Body of pancreas (tissue), 4 donors: ENCODE measurements at regions not wholly inside any gene's neighbourhood (a gene's known extent, or its start where the extent isn't known, plus 50 kb on each side); places are given as distances from the start of the nearest gene placed in this dataset.

Source experiments
- ATAC-seq: fragments of 150-250 bp; one replicate; pipeline ENCODE4 v1.9.1; 2016
- DNase-seq, 4 donors: peaks; one replicate each; pipeline ENCODE4 v3.0.0-alpha.2; 2019
- H3K27ac ChIP-seq, 4 donors: fragments of 200-600 bp; sonication (generic); 1 replicate in 3 of 4; 2 replicates in 1 of 4; pipeline versions ENCODE4 v1.5.1 to v1.6.1; 2016 to 2019; ENCODE audit warnings: mild to moderate bottlenecking in 1 of 4, mixed read lengths in 1 of 4, moderate library complexity in 1 of 4
- H3K27me3 ChIP-seq, 2 donors: fragments of 200-600 bp; sonication (generic); one replicate each; pipeline ENCODE4 v1.6.0; 2016; ENCODE audit warnings: mild to moderate bottlenecking in 1 of 2
- H3K36me3 ChIP-seq, 2 donors: fragments of 200-600 bp; sonication (generic); replicated peaks in 1 of 2; 2 replicates each; pipeline ENCODE4 v1.5.1; 2016; ENCODE audit warnings: low read depth in 2 of 2; ENCODE audit not compliant: insufficient read depth in 1 of 2
- H3K4me1 ChIP-seq: fragments of 200-600 bp; sonication (generic); one replicate; pipeline ENCODE4 v1.6.0; 2016
- H3K4me3 ChIP-seq, 2 donors: fragments of 200-600 bp; sonication (generic); 1 replicate in 1 of 2; 2 replicates in 1 of 2; pipeline ENCODE4 v1.5.1; 2016 to 2019
- H3K9me3 ChIP-seq, 3 donors: fragments of 200-600 bp; sonication (generic); 1 replicate in 2 of 3; 2 replicates in 1 of 3; pipeline ENCODE4 v1.5.1; 2016
- CTCF ChIP-seq, 7 experiments: fragments of 450-650 bp in 4 of 7; fragments of 200-600 bp in 3 of 7; sonication (generic) in 3 of 7; IDR thresholded peaks; one replicate each; pipeline ENCODE4 v1.5.1; 2016 to 2019; ENCODE audit warnings: antibody characterized with exemption in 7 of 7
- POLR2A ChIP-seq, 3 donors: fragments of 450-650 bp; IDR thresholded peaks; one replicate each; pipeline ENCODE4 v1.6.1; 2016; ENCODE audit warnings: antibody characterized with exemption in 3 of 3, mild to moderate bottlenecking in 2 of 3
- WGBS, 2 donors: methylation state at CpG; one replicate each; pipeline ENCODE4 v1.1.5; 2017; 5-methylcytosine and 5-hydroxymethylcytosine counted together
- intact Hi-C: fragments of 100-400 bp; cut with DNase I; formaldehyde crosslinking; loops from one replicate; pipeline ENCODE4 v1.15.1; 2023

GRCh38 chr4:64614276-64614675 lies 205.0 kb upstream of the TECRL start:
- DNase-seq (no peak), ATAC-seq (no peak)
- H3K9me3 ChIP-seq: no peaks in the 10 kb centered on the region
- no peaks in the 10 kb centered on the region for H3K36me3 ChIP-seq
- no peaks in the 10 kb centered on the region for H3K27me3 ChIP-seq
- intact Hi-C loops: no loop called here
- H3K4me3 ChIP-seq: no peak overlapping the region
- no peaks in the 10 kb centered on the region for H3K4me1 ChIP-seq
- TF ChIP-seq POLR2A (IDR thresholded peaks at IDR 0.05) (no peak), CTCF (IDR thresholded peaks at IDR 0.05) (no peak)
- 48 to 53% methylated on average over 4 of the region's 4 CpGs for WGBS, 2 donors
- no peak overlapping the region for H3K27ac ChIP-seq

GRCh38 chr4:64613046-64613445 lies 203.8 kb upstream of the TECRL start:
- WGBS, 2 donors: 44 to 58% methylated on average over 2 of the region's 2 CpGs
- intact Hi-C loops: no loop called here

GRCh38 chr4:64598066-64598465 lies 188.8 kb upstream of the TECRL start:
- intact Hi-C loops: no loop called here
- no peak for TF ChIP-seq POLR2A (IDR thresholded peaks at IDR 0.05)
- no peak for TF ChIP-seq CTCF (IDR thresholded peaks at IDR 0.05)
- no peaks in the 10 kb centered on the region for H3K27me3 ChIP-seq
- DNase-seq (no peak), ATAC-seq (no peak)
- no peaks in the 10 kb centered on the region for H3K36me3 ChIP-seq
- no peak overlapping the region for H3K4me3 ChIP-seq
- H3K27ac ChIP-seq: no peak overlapping the region
- 11 to 20% methylated on average over 1 of the region's 1 CpG for WGBS, 2 donors
- no peaks in the 10 kb centered on the region for H3K9me3 ChIP-seq
- H3K4me1 ChIP-seq: no peaks in the 10 kb centered on the region

More at GRCh38 chr4:64613046-64613445, 203.8 kb upstream of the TECRL start:
- H3K4me3 ChIP-seq: no peak overlapping the region
- H3K36me3 ChIP-seq: no peaks in the 10 kb centered on the region
- DNase-seq (no peak), ATAC-seq (no peak)
- no peak overlapping the region for H3K27ac ChIP-seq
- H3K9me3 ChIP-seq: no peaks in the 10 kb centered on the region
- no peaks in the 10 kb centered on the region for H3K27me3 ChIP-seq
- no peaks in the 10 kb centered on the region for H3K4me1 ChIP-seq
- TF ChIP-seq POLR2A (IDR thresholded peaks at IDR 0.05) (no peak), CTCF (IDR thresholded peaks at IDR 0.05) (no peak)

GRCh38 chr4:64594723-64595122 lies 185.5 kb upstream of the TECRL start:
- intact Hi-C loops: no loop called here
- no peak for TF ChIP-seq POLR2A (IDR thresholded peaks at IDR 0.05)
- TF ChIP-seq CTCF (IDR thresholded peaks at IDR 0.05): no peak
- no peaks in the 10 kb centered on the region for H3K9me3 ChIP-seq
- DNase-seq: no peak
- H3K27me3 ChIP-seq: no peaks in the 10 kb centered on the region
- H3K4me1 ChIP-seq: no peaks in the 10 kb centered on the region
- H3K4me3 ChIP-seq: no peak overlapping the region
- H3K36me3 ChIP-seq: no peaks in the 10 kb centered on the region
- H3K27ac ChIP-seq: no peak overlapping the region
- no peak for ATAC-seq

GRCh38 chr4:64588507-64588906 lies 179.3 kb upstream of the TECRL start:
- TF ChIP-seq CTCF (IDR thresholded peaks at IDR 0.05): no peak
- TF ChIP-seq POLR2A (IDR thresholded peaks at IDR 0.05): no peak
- Histone ChIP-seq H3K27me3 (no peaks in the 10 kb centered on the region), H3K4me1 (no peaks in the 10 kb centered on the region), H3K9me3 (no peaks in the 10 kb centered on the region), H3K27ac (no peak overlapping the region), H3K36me3 (no peaks in the 10 kb centered on the region), H3K4me3 (no peak overlapping the region)
- intact Hi-C loops: no loop called here
- 78 to 81% methylated on average over 5 of the region's 5 CpGs for WGBS, 2 donors
- ATAC-seq (no peak), DNase-seq (no peak)
